Spleen (tissue), 7 donors: ENCODE measurements at regions not wholly inside any gene's neighbourhood (a gene's known extent, or its start where the extent isn't known, plus 50 kb on each side); places are given as distances from the start of the nearest gene placed in this dataset.

Experiments
- CTCF ChIP-seq, 11 experiments: fragments of 200-600 bp in 7 of 11; fragments of 450-650 bp in 4 of 11; sonication (generic) in 4 of 11; IDR thresholded peaks in 8 of 11; conservative IDR thresholded peaks in 3 of 11; 1 replicate in 7 of 11; 2 replicates in 4 of 11; pipeline versions ENCODE4 v1.4.0 to v1.8.0; 2016 to 2021; ENCODE audit warnings: antibody characterized with exemption in 11 of 11, inconsistent platforms in 4 of 11, mild to moderate bottlenecking in 1 of 11
- POLR2A ChIP-seq, 3 donors: fragments of 450-650 bp; IDR thresholded peaks; one replicate each; pipeline ENCODE4 v1.5.1; 2017; ENCODE audit warnings: antibody characterized with exemption in 3 of 3, mild to moderate bottlenecking in 1 of 3
- POLR2AphosphoS5 ChIP-seq, 3 donors: sonication (generic); formaldehyde crosslinking; IDR thresholded peaks; one replicate each; pipeline ENCODE4 v1.5.1; 2017; ENCODE audit warnings: antibody characterized with exemption in 3 of 3
- donor health status: DM: no; HTN: no; CAD: no; lungs with moderate emphysema.
- donor health status: DM: no; HTN: no; CAD: no.
- donor health status: DM: no; HTN: no; CAD: no.

DNA sequence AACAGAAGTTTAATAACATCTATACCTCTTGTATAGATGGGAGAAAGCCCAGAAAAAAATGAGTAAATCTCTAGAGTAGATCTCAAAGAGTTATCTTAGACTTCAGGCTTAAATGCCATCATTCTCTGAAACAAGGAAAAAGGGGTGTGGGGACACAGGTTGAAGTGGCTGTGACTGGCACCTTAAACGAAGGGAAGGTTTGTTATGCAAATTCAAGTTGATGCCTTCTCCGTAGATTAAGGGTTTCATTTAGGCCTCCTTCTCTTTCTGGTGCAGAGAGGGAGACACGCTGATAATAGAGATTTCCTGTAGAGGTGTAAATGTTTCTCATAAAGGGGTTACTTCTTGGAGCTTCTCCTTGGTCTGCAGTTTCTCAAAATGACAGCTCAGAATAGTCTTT, 252.1 kb downstream of the CD83 start:
- TF ChIP-seq CTCF (IDR thresholded peaks at IDR 0.05 in 8 of 11, conservative IDR thresholded peaks at IDR 0.05 in 3 of 11) (no peak), POLR2A (IDR thresholded peaks at IDR 0.05) (no peak), POLR2AphosphoS5 (IDR thresholded peaks at IDR 0.05) (no peak)
